ENCODE measurements at regions not wholly inside any gene's neighbourhood (a gene's known extent, or its start where the extent isn't known, plus 50 kb on each side); places are given as distances from the start of the nearest gene placed in this dataset.
"Not testable (repeated sequence)": the region's sequence is repeated elsewhere in the genome, so short reads cannot be mapped to it uniquely, and the experiment has no call there.

DNA sequence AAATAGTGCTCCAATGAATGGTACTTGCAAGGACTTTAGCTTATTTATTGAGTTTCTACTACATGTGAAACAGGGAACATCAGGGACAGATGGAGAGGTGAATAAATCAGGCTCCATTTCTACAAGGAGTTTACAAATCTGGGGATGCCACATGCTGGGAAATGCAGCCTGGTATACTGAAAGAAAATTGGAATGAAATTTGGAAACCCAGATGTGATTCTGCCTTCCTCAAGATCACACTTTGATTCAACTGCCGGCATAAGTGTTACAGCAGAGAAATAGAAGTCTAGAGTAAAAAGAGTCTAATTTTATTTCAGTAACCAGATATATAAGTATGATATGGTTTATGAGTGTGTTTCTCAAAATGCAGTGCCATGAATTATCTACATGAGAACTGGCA, 1408.4 kb upstream of the C9orf72 start:
- H3K9me3 ChIP-seq (ENCODE audit: control insufficient read depth, insufficient read depth, low read length), result no peaks in the 10 kb centered on the region
- no peak overlapping the region for H3K4me2 ChIP-seq (ENCODE audit: low read length)
- no peaks in the 10 kb centered on the region for H3K27me3 ChIP-seq (ENCODE audit: control insufficient read depth, low read length)
- no peaks in the 10 kb centered on the region for H3F3A ChIP-seq (ENCODE audit: control insufficient read depth, insufficient read depth)
- H3K27ac ChIP-seq (ENCODE audit: low read depth, low read length), result no peak overlapping the region
- no peak overlapping the region for H3K4me3 ChIP-seq (ENCODE audit: low read length)
- TF ChIP-seq, protein P1, sequence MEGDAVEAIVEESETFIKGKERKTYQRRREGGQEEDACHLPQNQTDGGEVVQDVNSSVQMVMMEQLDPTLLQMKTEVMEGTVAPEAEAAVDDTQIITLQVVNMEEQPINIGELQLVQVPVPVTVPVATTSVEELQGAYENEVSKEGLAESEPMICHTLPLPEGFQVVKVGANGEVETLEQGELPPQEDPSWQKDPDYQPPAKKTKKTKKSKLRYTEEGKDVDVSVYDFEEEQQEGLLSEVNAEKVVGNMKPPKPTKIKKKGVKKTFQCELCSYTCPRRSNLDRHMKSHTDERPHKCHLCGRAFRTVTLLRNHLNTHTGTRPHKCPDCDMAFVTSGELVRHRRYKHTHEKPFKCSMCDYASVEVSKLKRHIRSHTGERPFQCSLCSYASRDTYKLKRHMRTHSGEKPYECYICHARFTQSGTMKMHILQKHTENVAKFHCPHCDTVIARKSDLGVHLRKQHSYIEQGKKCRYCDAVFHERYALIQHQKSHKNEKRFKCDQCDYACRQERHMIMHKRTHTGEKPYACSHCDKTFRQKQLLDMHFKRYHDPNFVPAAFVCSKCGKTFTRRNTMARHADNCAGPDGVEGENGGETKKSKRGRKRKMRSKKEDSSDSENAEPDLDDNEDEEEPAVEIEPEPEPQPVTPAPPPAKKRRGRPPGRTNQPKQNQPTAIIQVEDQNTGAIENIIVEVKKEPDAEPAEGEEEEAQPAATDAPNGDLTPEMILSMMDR (IDR thresholded peaks at IDR 0.05; ENCODE audit: low read depth, low read length, poor library complexity, severe bottlenecking), result no peak
- no peak for TF ChIP-seq EZH2phosphoT487 (IDR thresholded peaks at IDR 0.05; ENCODE audit: borderline replicate concordance, low read length)
- no peaks in the 10 kb centered on the region for H3K4me1 ChIP-seq (ENCODE audit: control insufficient read depth, low read length)
- H3K9me2 ChIP-seq (replicated peaks; ENCODE audit: control insufficient read depth, low read length), result no peaks in the 10 kb centered on the region
- H3K36me3 ChIP-seq (ENCODE audit: control insufficient read depth, low read length), result no peaks in the 10 kb centered on the region
- no peaks in the 10 kb centered on the region for H4K20me1 ChIP-seq (ENCODE audit: control insufficient read depth, insufficient read depth, low read depth, low read length)
- H3K79me2 ChIP-seq (ENCODE audit: control insufficient read depth, low read length), result no peaks in the 10 kb centered on the region

DNA sequence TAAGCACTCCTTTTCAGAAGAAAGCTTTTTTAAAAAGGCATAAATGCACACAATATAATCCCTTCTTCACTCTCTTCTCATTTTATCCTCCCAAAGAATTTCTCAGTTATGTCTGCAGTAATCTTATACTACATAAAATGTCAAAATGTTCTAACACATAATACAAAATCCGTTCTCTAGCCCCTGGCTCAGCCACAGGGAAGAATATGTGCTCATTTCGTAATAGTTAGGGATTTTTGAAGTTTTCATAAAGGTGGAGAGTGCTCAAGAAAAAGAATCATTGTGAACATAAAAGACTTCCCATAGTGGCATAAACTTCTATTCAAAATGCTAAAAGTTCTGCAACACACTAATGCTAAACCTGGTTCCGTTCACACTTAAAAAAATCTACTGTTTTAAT, 1410.7 kb upstream of the C9orf72 start:
- no peak for TF ChIP-seq EZH2phosphoT487 (IDR thresholded peaks at IDR 0.05; ENCODE audit: borderline replicate concordance, low read length)
- TF ChIP-seq, protein P1 (IDR thresholded peaks at IDR 0.05; ENCODE audit: low read depth, low read length, poor library complexity, severe bottlenecking), result no peak
- no peaks in the 10 kb centered on the region for H3F3A ChIP-seq (ENCODE audit: control insufficient read depth, insufficient read depth)
- H3K36me3 ChIP-seq (ENCODE audit: control insufficient read depth, low read length), result no peaks in the 10 kb centered on the region
- H3K4me2 ChIP-seq (ENCODE audit: low read length), result no peak overlapping the region
- no peaks in the 10 kb centered on the region for H3K27me3 ChIP-seq (ENCODE audit: control insufficient read depth, low read length)
- H3K79me2 ChIP-seq (ENCODE audit: control insufficient read depth, low read length), result no peaks in the 10 kb centered on the region
- H4K20me1 ChIP-seq (ENCODE audit: control insufficient read depth, insufficient read depth, low read depth, low read length), result no peaks in the 10 kb centered on the region
- no peaks in the 10 kb centered on the region for H3K9me2 ChIP-seq (replicated peaks; ENCODE audit: control insufficient read depth, low read length)
- H3K4me1 ChIP-seq (ENCODE audit: control insufficient read depth, low read length), result no peaks in the 10 kb centered on the region
- no peaks in the 10 kb centered on the region for H3K9me3 ChIP-seq (ENCODE audit: control insufficient read depth, insufficient read depth, low read length)
- H3K4me3 ChIP-seq (ENCODE audit: low read length), result no peak overlapping the region
- no peak overlapping the region for H3K27ac ChIP-seq (ENCODE audit: low read depth, low read length)

DNA sequence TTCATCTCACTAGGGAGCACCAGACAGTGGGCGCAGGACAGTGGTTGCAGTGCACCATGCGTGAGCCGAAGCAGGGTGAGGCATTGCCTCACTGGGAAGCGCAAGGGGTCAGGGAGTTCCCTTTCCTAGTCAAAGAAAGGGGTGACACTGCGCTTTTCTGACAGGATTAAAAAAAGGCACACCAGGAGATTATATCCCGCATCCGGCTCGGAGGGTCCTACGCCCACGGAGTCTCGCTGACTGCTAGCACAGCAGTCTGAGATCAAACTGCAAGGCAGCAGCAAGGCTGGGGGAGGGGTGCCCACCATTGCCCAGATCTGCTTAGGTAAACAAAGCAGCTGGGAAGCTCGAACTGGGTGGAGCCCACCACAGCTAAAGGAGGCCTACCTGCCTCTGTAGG, 1416.7 kb upstream of the C9orf72 start:
- not testable (repeated sequence) for H3K36me3 ChIP-seq (ENCODE audit: control insufficient read depth, low read length); H3K27me3 ChIP-seq (ENCODE audit: control insufficient read depth, low read length); H3K27ac ChIP-seq (ENCODE audit: low read depth, low read length); H3K9me3 ChIP-seq (ENCODE audit: control insufficient read depth, insufficient read depth, low read length); H3F3A ChIP-seq (ENCODE audit: control insufficient read depth, insufficient read depth); H3K4me3 ChIP-seq (ENCODE audit: low read length); H4K20me1 ChIP-seq (ENCODE audit: control insufficient read depth, insufficient read depth, low read depth, low read length); H3K79me2 ChIP-seq (ENCODE audit: control insufficient read depth, low read length); H3K4me1 ChIP-seq (ENCODE audit: control insufficient read depth, low read length); H3K9me2 ChIP-seq (replicated peaks; ENCODE audit: control insufficient read depth, low read length); H3K4me2 ChIP-seq (ENCODE audit: low read length)

GRCh38 chr9:28999057-28999456, 1425.8 kb upstream of the C9orf72 start:
- no peak for TF ChIP-seq EZH2phosphoT487 (IDR thresholded peaks at IDR 0.05; ENCODE audit: borderline replicate concordance, low read length)
- TF ChIP-seq, protein P1 (IDR thresholded peaks at IDR 0.05; ENCODE audit: low read depth, low read length, poor library complexity, severe bottlenecking), result no peak
- Histone ChIP-seq H3K9me2 (replicated peaks; ENCODE audit: control insufficient read depth, low read length) (no peaks in the 10 kb centered on the region), H3K4me2 (ENCODE audit: low read length) (no peak overlapping the region), H3F3A (ENCODE audit: control insufficient read depth, insufficient read depth) (no peaks in the 10 kb centered on the region), H3K36me3 (ENCODE audit: control insufficient read depth, low read length) (no peaks in the 10 kb centered on the region), H3K27me3 (ENCODE audit: control insufficient read depth, low read length) (no peaks in the 10 kb centered on the region), H4K20me1 (ENCODE audit: control insufficient read depth, insufficient read depth, low read depth, low read length) (no peaks in the 10 kb centered on the region), H3K79me2 (ENCODE audit: control insufficient read depth, low read length) (no peaks in the 10 kb centered on the region), H3K27ac (ENCODE audit: low read depth, low read length) (no peak overlapping the region), H3K4me3 (ENCODE audit: low read length) (no peak overlapping the region), H3K9me3 (ENCODE audit: control insufficient read depth, insufficient read depth, low read length) (no peaks in the 10 kb centered on the region), H3K4me1 (ENCODE audit: control insufficient read depth, low read length) (no peaks in the 10 kb centered on the region)

Measured in DOHH2 (cell line).